ENCODE measurements at regions not wholly inside any gene's neighbourhood (a gene's known extent, or its start where the extent isn't known, plus 50 kb on each side); places are given as distances from the start of the nearest gene placed in this dataset.

DNA sequence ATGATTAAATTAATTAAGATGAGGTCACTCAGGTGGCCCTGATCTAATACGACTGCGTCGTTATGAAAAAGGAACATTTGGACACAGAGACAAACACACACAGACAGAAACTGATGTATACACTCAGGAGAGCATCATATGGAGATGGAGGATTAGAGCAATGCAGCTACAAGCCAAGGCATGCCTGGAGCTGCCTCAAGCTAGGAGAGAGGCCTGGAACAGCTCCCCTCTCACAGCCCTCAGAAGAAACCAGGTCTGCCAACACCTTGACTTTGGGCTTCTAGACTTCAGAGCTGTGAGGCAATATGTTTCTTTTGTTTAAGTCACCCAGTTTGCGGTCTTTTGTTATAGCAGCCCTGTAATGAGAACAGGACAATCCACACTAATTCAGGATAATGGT is 318.9 kb downstream of the HS3ST3B1 start:
- H3K4me1 ChIP-seq, result no peaks in the 10 kb centered on the region
- no peaks in the 10 kb centered on the region for H3K9me3 ChIP-seq
- H3K36me3 ChIP-seq, result no peaks in the 10 kb centered on the region
- DNase-seq (ENCODE audit: low spot score in 2 of 2), result no peak
- TF ChIP-seq, protein P1, sequence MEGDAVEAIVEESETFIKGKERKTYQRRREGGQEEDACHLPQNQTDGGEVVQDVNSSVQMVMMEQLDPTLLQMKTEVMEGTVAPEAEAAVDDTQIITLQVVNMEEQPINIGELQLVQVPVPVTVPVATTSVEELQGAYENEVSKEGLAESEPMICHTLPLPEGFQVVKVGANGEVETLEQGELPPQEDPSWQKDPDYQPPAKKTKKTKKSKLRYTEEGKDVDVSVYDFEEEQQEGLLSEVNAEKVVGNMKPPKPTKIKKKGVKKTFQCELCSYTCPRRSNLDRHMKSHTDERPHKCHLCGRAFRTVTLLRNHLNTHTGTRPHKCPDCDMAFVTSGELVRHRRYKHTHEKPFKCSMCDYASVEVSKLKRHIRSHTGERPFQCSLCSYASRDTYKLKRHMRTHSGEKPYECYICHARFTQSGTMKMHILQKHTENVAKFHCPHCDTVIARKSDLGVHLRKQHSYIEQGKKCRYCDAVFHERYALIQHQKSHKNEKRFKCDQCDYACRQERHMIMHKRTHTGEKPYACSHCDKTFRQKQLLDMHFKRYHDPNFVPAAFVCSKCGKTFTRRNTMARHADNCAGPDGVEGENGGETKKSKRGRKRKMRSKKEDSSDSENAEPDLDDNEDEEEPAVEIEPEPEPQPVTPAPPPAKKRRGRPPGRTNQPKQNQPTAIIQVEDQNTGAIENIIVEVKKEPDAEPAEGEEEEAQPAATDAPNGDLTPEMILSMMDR (IDR thresholded peaks at IDR 0.05), result no peak
- TF ChIP-seq POLR2AphosphoS5 (IDR thresholded peaks at IDR 0.05) (no peak), POLR2A (IDR thresholded peaks at IDR 0.05) (no peak)
- H3K27me3 ChIP-seq, result no peaks in the 10 kb centered on the region
- intact Hi-C loops (cut with DNase I; ENCODE audit: low total_unique reads), result no loop called here
- no peak overlapping the region for H3K4me3 ChIP-seq
- no peak overlapping the region for H3K27ac ChIP-seq

DNA sequence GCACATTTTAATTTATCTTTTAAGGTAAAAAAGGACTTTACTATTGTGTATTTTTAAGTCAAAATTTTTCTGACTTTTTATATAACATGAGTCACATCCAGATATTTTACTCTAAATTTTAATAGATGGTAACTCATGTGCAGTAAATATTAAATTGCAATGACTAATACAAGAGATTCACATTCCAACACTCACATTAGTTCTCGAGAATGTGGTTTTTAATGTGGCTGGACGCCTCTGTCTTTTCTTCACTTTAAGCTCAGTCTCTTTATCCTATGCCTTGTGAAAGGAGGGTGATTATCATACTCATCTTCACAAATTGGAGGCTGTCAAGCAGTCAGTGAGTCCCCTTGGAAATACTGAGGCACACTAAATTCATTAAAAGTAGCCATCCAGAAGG is 315.6 kb downstream of the HS3ST3B1 start:
- intact Hi-C loops (cut with DNase I; ENCODE audit: low total_unique reads), result no loop called here
- Histone ChIP-seq H3K27ac (no peak overlapping the region), H3K36me3 (no peaks in the 10 kb centered on the region), H3K9me3 (peaks cover 0 to 4% of the 10 kb centered on the region in 2 donors), H3K4me1 (no peaks in the 10 kb centered on the region), H3K27me3 (no peaks in the 10 kb centered on the region), H3K4me3 (no peak overlapping the region)
- DNase-seq (ENCODE audit: low spot score in 2 of 2), result no peak
- no peak for TF ChIP-seq POLR2AphosphoS5 (IDR thresholded peaks at IDR 0.05)
- no peak for TF ChIP-seq POLR2A (IDR thresholded peaks at IDR 0.05)
- TF ChIP-seq, protein P1 (IDR thresholded peaks at IDR 0.05), result no peak

DNA sequence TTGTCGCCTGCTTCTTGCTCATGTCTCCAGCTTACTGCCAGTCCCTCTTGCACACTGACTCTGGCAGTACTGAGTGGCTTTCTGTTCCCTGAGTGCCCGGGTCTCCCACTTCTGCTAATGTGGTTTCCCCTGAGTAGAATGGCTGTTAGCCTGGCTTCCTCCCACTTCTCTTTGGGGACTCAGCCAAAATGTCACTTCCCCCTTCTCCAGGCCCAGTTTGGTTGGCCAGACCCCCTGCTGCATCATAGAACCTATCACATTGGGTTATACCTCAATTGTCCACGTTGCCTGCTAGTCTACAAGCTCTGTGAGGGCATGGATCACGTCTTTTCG is 304.4 kb downstream of the HS3ST3B1 start:
- Histone ChIP-seq H3K36me3 (no peaks in the 10 kb centered on the region), H3K9me3 (no peaks in the 10 kb centered on the region), H3K27ac (no peak overlapping the region), H3K4me3 (no peak overlapping the region), H3K4me1 (no peaks in the 10 kb centered on the region), H3K27me3 (no peaks in the 10 kb centered on the region)
- DNase-seq (ENCODE audit: low spot score in 2 of 2), result no peak
- intact Hi-C loops (cut with DNase I; ENCODE audit: low total_unique reads), result no loop called here
- TF ChIP-seq POLR2AphosphoS5 (IDR thresholded peaks at IDR 0.05) (no peak), POLR2A (IDR thresholded peaks at IDR 0.05) (no peak)
- TF ChIP-seq, protein P1 (IDR thresholded peaks at IDR 0.05), result no peak

DNA sequence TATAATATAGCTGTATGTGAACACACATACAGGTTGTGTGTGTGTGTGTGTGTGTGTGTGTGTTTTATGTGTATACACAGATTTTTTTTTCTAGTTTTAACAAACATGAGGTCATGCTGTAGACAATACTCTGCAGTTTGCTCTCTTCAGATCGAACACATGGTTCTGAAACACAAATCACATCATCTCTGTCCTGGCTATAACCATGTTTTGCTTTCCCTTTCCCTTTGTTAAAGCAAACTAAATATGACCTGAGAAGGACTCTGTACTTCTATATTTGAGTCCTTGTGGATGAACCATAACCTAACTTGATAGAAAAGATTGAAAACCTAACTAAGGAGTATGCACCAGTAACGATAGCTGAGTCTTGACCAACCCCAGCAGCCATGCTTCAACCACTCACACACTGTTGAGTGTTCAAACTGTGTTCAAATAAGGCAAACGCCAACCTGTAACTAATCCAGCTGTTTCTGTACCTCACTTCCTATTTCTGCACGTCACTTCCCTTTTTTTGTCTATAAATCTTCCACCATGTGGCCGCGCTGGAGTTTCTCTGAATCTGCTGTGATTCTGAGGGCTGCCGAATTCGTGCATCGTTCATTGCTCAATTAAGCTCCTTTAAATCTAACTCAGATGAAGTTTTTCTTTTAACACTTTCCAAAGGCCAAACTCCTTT is 303.8 kb downstream of the HS3ST3B1 start:
- Histone ChIP-seq H3K9me3 (no peaks in the 10 kb centered on the region), H3K27me3 (no peaks in the 10 kb centered on the region), H3K4me1 (no peaks in the 10 kb centered on the region), H3K27ac (no peak overlapping the region), H3K4me3 (no peak overlapping the region), H3K36me3 (no peaks in the 10 kb centered on the region)
- intact Hi-C loops (cut with DNase I; ENCODE audit: low total_unique reads), result no loop called here
- no peak for DNase-seq (ENCODE audit: low spot score in 2 of 2)
- TF ChIP-seq POLR2AphosphoS5 (IDR thresholded peaks at IDR 0.05), result no peak
- no peak for TF ChIP-seq POLR2A (IDR thresholded peaks at IDR 0.05)
- TF ChIP-seq, protein P1 (IDR thresholded peaks at IDR 0.05), result no peak

DNA sequence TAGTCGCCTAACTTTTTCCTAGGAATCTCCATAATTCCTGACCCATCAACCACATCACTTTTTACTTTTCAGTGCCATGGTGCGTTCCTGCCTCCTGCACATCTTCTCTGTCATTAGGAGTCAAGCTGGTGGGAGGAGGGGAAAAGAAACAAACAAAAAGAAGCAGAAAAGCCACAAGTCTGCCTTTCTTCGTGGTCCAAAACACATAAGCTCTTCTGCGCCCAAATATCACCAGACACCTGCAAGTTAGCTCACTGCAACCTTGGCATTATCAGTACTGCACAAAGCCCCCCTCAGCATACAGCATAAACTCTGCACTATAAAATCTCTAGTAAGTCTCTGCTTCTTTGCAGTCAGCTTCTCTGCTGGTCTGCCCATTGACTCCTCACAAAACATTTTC is 295.3 kb downstream of the HS3ST3B1 start:
- no peaks in the 10 kb centered on the region for H3K36me3 ChIP-seq
- peaks cover 0 to 6% of the 10 kb centered on the region in 2 donors for H3K4me1 ChIP-seq
- no peak overlapping the region for H3K4me3 ChIP-seq
- H3K27ac ChIP-seq, result no peak overlapping the region
- intact Hi-C loops (cut with DNase I; ENCODE audit: low total_unique reads), result no loop called here
- H3K9me3 ChIP-seq, result no peaks in the 10 kb centered on the region
- TF ChIP-seq, protein P1 (IDR thresholded peaks at IDR 0.05), result no peak
- TF ChIP-seq POLR2A (IDR thresholded peaks at IDR 0.05), result no peak
- TF ChIP-seq POLR2AphosphoS5 (IDR thresholded peaks at IDR 0.05), result no peak
- H3K27me3 ChIP-seq, result no peaks in the 10 kb centered on the region
- DNase-seq (ENCODE audit: low spot score in 2 of 2), result no peak

Data from breast epithelium (tissue), 4 donors.